GM21529 (cell line): ENCODE measurements at regions not wholly inside any gene's neighbourhood (a gene's known extent, or its start where the extent isn't known, plus 50 kb on each side); places are given as distances from the start of the nearest gene placed in this dataset.

ENCODE experiments used
- ATAC-seq: cut with Tn5 transposase; IDR thresholded peaks from one replicate; pipeline ENCODE4 v1.9.1; 2021; ENCODE audit not compliant: unreplicated experiment

- peak; percentile 59 for ATAC-seq
Observed at GRCh38 chr11:109914809-109915653, 178.2 kb upstream of the ZC3H12C start.

- no peak for ATAC-seq
Observed at GRCh38 chr11:109926941-109927340, 166.3 kb upstream of the ZC3H12C start.

- no peak for ATAC-seq
Observed at GRCh38 chr11:109929308-109929707, 163.9 kb upstream of the ZC3H12C start.

GRCh38 chr11:109933126-109933525 lies 160.1 kb upstream of the ZC3H12C start:
- no peak for ATAC-seq

- no peak for ATAC-seq
Observed at GRCh38 chr11:109934151-109934550, 159.0 kb upstream of the ZC3H12C start.

GRCh38 chr11:109936661-109937180 lies 156.5 kb upstream of the ZC3H12C start:
- no peak for ATAC-seq

GRCh38 chr11:109937968-109938367 lies 155.2 kb upstream of the ZC3H12C start:
- ATAC-seq: no peak

GRCh38 chr11:109939166-109939810 lies 153.9 kb upstream of the ZC3H12C start:
- ATAC-seq: no peak

- ATAC-seq: no peak
Observed at GRCh38 chr11:109940816-109941215, 152.4 kb upstream of the ZC3H12C start.

- ATAC-seq: peak; percentile 71
Observed at GRCh38 chr11:109945626-109946321, 147.4 kb upstream of the ZC3H12C start.

- peak; percentile 93 for ATAC-seq
Observed at GRCh38 chr11:109946322-109946846, 146.8 kb upstream of the ZC3H12C start.

GRCh38 chr11:109954534-109954933 lies 138.7 kb upstream of the ZC3H12C start:
- ATAC-seq: no peak

GRCh38 chr11:109956124-109956793 lies 136.9 kb upstream of the ZC3H12C start:
- peak; percentile 85 for ATAC-seq

- ATAC-seq: no peak
Observed at GRCh38 chr11:109957000-109957399, 136.2 kb upstream of the ZC3H12C start.

- ATAC-seq: no peak
Observed at GRCh38 chr11:109957601-109958000, 135.6 kb upstream of the ZC3H12C start.

GRCh38 chr11:109958131-109958820 lies 134.9 kb upstream of the ZC3H12C start:
- ATAC-seq: no peak

GRCh38 chr11:109958821-109959166 lies 134.4 kb upstream of the ZC3H12C start:
- ATAC-seq: no peak

- ATAC-seq: no peak
Observed at GRCh38 chr11:109960831-109961230, 132.4 kb upstream of the ZC3H12C start.

- ATAC-seq: no peak
Observed at GRCh38 chr11:109961261-109961660, 131.9 kb upstream of the ZC3H12C start.

- no peak for ATAC-seq
Observed at GRCh38 chr11:109963101-109963500, 130.1 kb upstream of the ZC3H12C start.
